GM10266 (cell line): ENCODE measurements at regions not wholly inside any gene's neighbourhood (a gene's known extent, or its start where the extent isn't known, plus 50 kb on each side); places are given as distances from the start of the nearest gene placed in this dataset.

Source experiments
- DNase-seq: peaks from one replicate; pipeline ENCODE4 v3.0.0; 2012; ENCODE audit errors: extremely low spot score
- TF ChIP-seq, protein P1 (sequence below): IDR thresholded peaks from 2 replicates; pipeline ENCODE4 v1.5.1; 2012; ENCODE audit warnings: mild to moderate bottlenecking, low read depth; ENCODE audit not compliant: control insufficient read depth, insufficient read depth; ENCODE audit errors: missing control alignments

DNA sequence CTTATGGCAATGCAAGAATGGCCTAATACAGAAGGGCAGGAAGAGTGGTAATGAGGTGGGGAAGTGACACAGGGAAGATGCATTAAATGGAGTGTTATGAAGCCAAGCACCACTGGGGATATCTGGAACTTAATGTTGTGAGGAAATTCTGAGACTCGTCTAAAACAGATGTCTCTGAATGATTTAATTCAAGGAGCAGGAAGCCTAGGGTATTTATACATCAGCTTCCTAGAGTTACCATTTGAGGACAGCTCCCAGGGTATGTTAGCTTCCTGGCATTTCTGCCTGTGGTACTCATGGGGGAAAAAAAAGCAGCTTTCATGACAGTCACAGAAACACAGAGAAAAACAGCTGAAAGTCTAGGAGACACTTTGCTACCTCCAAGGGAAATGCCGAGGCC, 989.5 kb downstream of the CBLN2 start:
- TF ChIP-seq, protein P1, sequence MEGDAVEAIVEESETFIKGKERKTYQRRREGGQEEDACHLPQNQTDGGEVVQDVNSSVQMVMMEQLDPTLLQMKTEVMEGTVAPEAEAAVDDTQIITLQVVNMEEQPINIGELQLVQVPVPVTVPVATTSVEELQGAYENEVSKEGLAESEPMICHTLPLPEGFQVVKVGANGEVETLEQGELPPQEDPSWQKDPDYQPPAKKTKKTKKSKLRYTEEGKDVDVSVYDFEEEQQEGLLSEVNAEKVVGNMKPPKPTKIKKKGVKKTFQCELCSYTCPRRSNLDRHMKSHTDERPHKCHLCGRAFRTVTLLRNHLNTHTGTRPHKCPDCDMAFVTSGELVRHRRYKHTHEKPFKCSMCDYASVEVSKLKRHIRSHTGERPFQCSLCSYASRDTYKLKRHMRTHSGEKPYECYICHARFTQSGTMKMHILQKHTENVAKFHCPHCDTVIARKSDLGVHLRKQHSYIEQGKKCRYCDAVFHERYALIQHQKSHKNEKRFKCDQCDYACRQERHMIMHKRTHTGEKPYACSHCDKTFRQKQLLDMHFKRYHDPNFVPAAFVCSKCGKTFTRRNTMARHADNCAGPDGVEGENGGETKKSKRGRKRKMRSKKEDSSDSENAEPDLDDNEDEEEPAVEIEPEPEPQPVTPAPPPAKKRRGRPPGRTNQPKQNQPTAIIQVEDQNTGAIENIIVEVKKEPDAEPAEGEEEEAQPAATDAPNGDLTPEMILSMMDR: no peak
- DNase-seq: no peak

DNA sequence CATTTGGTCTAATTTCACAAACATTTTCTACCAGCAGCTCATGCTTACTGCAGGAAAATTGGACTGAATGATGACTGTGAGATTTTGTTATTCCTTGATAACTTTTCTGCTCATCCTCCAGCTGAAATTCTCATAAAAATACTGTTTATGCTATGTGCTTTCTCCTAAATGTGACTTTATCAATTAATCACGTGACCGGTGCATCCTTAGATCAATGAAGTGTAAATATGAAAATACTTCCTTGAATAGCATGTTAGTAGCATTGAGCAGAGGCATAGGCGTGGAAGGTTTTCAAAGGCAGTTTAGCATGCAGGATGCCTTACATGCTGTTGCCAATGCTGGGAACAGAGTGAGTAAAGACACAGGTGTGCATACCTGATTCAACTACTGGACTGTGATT, 1002.5 kb downstream of the CBLN2 start:
- TF ChIP-seq, protein P1: no peak
- DNase-seq: no peak

DNA sequence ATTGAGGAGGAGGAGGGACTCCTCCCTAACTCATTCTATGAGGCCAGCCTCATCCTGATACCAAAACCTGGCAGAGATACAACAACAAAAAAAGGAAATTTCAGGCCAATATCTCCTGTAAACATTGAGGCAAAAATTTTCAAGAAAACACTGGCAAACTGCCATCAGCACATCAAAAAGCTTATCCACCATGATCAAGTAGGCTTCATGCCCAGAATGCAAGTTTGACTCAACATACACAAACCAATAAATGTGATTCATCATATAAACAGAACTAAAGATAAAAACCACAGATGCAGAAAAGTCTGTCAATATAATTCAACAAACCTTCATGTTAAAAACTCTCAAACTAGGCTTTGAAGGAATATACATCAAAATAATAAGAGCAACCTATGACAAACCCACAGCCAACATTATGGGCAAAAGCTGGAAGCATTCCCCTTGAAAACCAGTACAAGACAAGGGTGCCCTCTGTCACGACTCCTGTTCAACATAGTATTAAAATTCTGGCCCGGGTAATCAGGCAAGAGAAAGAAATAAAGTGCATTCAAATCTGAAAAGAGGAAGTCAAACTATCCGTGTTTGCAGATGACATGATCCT, 1014.3 kb downstream of the CBLN2 start:
- TF ChIP-seq, protein P1: no peak
- no peak for DNase-seq

DNA sequence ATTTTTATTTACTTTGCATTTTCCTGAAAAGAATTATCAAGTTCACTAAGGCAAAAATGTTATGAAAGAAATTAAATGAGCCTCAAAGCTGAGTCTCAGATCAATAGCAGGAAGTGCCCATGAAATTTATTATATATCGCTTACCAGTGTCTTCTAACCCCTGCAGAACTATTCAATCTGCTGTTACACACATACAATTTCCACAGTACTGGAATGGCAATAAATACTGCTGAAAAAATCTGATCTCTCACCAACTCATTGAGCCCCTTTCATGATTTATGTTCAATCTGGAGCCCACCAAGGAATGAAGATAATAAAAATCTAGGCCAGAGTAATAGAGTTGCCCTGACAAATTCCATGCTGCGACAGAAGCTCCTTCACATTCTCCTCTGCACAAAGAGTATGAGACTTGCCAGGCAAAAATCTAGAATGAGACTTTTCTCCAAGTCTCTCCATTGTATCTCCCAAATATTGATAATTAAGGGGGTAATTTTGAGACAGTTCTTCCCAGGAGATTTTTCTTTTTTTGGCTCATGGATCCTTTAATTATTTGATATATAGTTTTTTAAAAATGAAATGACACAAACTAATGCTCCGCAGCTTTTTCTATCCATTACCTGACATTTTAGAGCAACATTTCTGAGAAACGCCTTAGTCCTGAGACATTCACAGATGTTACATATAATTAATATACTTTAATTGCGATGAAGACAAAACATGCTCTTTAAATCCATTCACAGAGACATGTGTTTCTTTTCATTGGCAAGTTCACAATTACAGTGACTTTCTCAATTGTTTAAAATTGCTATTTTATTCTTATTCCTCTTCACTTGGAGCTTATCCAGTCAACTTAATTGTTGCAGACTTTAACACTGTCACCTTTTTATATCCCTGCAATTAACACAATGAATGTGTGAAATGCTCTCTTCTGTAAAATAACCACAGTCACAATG, 1020.4 kb downstream of the CBLN2 start:
- no peak for DNase-seq
- TF ChIP-seq, protein P1: no peak

DNA sequence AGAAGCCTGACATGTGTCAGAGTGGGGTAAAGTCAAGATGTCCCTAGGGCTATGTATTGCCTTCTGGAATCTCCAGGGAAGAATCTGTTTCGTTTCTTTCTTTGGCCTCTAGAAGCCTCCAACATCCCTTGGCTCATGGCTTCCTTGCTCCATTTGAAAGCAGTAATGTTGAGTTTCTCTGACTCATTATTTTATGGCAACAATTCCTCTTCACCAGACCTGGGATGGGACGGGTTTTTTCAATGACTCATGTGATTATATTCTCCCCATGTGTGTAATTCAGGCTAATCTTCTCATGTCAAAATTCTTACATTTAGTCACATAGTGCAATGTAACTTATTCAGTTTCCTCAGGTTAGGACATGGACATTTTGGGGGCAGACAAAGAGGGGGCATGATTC, 1038.6 kb downstream of the CBLN2 start:
- TF ChIP-seq, protein P1: no peak
- no peak for DNase-seq

DNA sequence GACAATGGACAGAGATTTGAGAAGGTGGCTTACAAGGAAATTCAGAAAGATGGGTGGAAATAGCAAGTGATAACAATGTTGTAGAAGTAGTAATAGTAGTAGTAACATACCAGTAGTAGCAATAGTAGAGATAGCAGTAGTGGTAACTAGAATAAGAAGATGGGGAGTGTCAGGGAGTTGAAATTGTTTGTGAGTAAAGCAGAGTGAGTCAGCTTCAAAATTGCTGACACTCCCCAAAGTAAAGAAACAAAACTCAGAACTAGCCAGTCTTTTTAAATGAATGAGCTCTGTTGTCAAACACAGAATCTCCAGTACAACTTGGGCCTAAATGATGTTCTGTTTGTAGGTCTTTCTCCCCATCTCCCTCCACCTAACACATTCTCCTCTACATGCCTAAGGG, 1040.9 kb downstream of the CBLN2 start:
- no peak for DNase-seq
- TF ChIP-seq, protein P1: no peak

DNA sequence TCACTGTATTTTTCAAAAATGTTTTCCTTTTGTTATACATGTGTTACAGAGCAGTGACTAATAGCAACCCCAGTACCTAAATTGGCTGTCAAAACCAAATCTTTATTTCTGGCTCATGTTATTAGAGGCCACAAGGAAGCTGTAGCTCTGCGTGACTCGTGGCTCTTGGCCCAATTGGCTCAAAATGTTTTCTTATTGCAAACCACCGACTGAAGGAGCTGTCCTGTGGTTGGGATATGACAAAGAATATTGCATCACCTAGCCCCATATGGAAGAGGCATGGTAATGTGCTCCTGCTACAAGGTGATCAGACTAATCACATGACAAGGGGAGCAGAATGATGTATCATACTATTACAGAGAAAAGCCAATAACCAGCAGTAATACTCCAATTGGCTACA, 1058.5 kb downstream of the CBLN2 start:
- TF ChIP-seq, protein P1: no peak
- DNase-seq: no peak
